HG03469 (cell line): ENCODE measurements at regions not wholly inside any gene's neighbourhood (a gene's known extent, or its start where the extent isn't known, plus 50 kb on each side); places are given as distances from the start of the nearest gene placed in this dataset.
"Not testable (repeated sequence)": the region's sequence is repeated elsewhere in the genome, so short reads cannot be mapped to it uniquely, and the experiment has no call there.

ENCODE experiments used
- ATAC-seq: cut with Tn5 transposase; IDR thresholded peaks from one replicate; pipeline ENCODE4 v1.9.1; 2021; ENCODE audit warnings: mild to moderate bottlenecking, moderate library complexity, moderate number of reproducible peaks; ENCODE audit not compliant: unreplicated experiment

DNA sequence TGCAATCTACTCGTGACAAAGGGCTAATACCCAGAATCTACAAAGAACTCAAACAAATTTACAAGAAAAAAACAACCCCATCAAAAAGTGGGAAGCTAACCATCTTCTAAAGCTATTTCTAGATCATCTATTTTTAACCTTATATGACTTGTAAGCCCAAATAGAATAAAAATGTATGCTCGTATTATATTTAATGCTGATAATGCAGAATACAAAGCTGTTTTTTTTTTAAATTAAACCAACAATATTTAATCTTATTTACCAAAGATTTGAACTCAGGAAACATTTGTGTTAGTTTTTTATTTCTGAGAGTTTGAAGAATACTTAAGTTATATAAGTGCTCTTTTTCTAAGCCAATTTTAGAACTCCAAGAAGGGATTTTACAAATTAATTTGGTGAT lies 652.1 kb downstream of the LRRC70 start:
- ATAC-seq = no peak

DNA sequence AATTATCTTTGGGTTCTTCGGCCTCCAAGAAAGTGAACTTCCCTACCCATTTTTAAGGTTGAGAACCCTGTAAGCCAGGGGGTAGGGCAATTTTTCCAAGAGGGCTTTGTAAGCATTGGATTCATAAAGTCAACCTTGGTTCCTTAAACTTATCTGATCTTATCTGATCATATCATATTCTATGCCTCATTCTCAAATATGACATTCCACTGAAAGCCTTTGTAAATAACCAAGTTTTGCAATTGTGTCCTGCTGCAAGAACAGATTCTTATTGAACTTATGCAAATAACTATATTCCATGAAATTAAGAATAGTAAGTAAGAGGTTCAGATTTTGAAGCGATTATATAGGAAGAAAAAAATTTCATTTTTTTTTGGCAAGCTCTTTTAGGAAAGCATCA lies 649.5 kb downstream of the LRRC70 start:
- ATAC-seq = no peak

DNA sequence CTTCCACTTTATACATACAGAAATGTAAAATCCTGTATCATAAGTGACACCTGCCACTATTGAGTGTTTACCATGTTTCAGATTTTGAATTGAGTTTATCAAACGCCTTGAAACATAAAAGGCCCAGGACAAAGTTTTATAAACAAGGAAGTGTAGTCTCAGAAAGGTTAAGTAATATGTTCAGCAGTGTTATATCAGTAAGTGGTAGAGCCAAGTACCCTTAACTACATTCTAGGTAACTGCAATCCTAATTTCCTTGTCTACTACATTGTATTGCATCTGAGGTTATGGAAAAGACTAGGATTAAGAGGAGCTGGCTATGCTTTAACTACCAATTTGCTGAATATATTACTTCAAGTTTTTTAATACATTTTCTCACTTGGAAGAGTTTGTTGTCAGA lies 641.6 kb downstream of the LRRC70 start:
- ATAC-seq = no peak

DNA sequence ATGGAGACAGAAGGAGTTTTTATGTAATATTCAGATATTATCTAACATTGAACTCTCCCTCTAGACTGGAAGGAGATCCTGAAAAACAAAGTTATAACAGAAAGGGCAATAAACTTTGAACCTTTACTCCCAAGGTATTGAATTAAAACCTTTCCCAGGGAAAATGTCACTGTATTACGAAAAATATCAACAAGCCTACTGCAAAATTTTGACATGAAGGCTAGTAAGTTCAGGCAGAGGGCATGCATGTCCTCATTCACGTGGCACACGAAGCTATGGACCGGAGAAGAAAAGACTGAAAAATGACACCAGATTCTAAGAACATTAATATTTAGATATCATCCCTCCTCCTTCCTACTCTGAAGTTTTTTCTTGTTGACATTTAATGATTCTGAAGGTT lies 638.8 kb downstream of the LRRC70 start:
- no peak for ATAC-seq

DNA sequence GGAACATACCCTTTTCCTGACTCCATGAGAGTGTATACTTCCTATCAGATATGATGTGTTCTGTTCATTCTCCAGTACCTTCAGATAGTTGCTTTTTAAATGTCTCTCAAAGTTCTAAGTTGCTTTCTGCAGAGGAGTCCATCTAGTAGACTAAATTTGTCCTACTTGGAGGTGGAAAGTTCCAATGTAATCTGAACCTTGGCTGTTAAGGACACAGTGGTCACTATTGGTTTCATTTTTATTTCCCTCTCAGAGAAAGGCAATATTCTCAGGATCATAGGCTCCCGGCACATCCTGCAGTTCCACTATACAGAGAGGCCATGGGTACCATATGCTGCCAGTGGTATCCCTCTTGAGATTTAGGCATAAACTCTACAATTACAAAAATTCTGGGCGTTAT lies 634.6 kb downstream of the LRRC70 start:
- ATAC-seq = no peak

DNA sequence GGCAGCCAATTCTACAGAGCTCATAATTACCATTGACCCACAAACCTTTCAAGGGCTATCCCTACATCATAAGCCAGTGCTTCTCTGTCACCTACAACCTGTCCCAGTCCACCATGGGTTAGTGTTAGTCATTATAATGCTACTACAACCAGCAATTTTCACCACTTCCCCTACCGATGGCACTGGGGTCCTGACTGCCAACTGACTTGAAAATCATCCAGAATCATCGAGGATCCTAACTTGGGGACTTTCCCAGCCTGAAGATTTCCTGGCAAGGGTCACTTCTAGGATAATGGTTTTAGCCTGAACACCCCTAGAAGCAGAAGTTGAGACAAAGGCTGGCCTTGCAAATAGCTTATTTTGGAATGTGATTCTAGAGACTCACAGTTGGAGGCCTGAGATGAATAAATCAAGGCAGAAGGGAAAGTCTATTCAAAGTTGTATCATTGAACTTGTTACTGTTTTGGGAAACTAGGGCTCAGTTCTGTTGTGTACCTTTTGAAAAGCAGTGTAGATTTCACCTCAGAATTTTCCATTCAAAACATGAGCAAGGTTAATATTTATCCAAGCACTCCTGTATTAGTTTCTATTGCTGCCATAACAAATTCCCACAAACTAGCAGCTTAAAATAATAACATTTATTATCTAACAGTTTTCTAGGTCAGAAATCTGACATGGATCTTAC lies 633.0 kb downstream of the LRRC70 start:
- ATAC-seq = no peak

DNA sequence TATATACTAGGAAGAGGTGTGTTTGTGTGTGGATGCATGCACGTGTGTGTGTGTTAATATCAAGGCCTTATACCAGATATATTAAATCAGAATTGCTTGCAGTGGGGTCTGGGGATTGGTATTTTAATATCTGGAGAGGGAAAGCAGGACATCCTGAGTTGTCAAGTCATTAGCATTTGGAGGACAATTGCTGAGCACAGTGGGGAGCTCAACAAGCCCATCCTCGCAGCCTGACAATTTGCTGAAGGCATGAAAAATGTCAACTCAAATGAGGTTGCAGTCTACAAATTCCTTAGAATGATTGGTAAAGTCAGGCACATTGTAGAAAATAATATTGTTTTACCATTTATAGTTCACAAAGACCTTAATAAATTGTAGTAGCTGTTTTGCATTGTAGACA lies 627.4 kb downstream of the LRRC70 start:
- ATAC-seq = no peak

DNA sequence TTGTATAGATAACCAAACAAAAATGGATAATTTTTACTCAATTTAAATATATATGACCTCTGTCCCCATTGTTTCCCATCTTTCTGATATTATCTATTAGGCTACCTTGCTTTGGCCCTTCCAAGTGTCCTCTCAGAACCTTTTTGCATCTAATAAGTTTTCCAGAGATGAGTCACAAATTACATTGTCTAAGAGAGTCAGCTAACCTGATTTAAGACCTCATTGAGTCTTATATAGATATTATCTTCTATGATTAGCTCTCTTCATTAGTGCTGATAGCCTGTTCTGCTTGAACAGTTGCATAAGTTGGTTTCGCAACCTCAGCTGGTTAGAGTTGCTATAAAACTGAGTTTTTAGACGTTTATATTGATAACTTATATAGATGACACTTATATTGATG lies 623.1 kb downstream of the LRRC70 start:
- ATAC-seq = no peak

DNA sequence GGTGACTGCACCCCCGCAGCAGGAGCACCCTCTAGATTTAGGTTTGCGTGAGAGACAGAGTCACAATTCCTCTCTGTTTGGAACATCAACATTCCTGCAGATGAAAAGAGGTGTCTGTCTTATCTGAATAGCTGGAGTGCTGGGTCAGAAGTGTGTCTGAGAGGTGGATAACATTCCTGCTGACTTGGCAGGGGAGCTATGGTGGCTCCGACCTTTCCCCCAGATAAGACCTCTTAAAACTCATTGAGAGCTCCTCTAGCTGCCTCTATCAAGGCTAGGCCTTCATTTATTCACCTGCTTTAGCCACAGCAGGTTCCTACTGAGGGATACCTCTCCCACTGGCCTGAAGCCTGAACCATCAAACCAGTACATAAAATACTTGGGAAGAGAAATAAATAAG lies 615.5 kb downstream of the LRRC70 start:
- no peak for ATAC-seq

DNA sequence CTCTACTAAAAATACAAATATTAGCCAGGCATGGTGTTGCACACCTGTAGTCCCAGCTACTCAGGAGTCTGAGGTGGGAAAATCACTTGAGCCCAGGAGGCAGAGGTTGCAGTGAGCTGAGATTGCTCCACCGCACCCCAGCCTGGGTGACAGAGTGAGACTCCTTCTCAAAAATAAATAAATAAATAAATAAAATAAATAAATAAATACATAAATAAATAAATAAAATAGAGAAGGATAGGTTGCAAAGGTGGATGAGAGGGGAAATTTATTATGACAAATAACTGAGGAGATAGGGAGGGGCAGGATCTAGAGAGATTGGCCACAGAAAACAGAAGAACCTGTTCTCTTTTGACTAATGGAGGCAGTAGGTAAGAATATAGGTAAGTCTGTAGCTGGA lies 601.6 kb downstream of the LRRC70 start:
- ATAC-seq = not testable (repeated sequence)

DNA sequence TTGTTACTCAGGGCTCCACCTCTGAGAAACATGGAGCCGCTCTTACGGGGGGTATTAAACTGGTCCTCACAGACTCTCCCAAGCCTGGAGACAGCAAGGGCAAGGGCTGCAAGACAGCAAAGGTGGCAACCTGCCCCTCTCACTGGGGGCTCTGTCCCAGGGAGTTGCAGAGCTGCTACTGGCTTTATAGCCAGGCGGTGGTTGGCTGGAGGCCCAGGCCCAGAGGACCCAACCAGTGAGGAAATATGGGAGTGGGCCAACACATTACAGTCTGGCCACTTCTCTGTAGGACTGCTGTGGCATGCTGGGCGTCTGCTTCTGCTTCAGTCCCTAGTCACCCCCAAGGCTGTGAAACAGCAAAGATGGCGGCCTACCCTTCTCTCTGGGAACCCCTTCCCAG lies 597.2 kb downstream of the LRRC70 start:
- no peak for ATAC-seq

DNA sequence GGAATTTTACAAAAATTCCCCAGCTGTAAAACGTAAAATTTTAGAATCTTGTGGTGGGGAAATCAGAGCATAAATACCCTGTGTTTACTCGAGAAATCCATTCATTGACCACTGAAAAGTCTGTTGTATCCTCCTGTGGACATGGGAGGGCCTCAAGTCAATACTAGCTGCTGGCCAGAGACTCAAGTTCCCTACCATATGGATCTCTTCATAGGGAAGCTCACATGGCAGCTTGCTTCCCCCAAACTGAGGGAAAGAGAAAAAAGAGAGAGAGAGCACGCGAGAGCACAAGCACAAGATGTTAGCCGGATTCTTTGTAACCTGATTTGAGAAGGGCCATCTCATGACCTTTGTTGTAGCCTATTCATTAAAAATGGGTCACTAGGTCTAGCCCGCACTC lies 591.9 kb downstream of the LRRC70 start:
- no peak for ATAC-seq

DNA sequence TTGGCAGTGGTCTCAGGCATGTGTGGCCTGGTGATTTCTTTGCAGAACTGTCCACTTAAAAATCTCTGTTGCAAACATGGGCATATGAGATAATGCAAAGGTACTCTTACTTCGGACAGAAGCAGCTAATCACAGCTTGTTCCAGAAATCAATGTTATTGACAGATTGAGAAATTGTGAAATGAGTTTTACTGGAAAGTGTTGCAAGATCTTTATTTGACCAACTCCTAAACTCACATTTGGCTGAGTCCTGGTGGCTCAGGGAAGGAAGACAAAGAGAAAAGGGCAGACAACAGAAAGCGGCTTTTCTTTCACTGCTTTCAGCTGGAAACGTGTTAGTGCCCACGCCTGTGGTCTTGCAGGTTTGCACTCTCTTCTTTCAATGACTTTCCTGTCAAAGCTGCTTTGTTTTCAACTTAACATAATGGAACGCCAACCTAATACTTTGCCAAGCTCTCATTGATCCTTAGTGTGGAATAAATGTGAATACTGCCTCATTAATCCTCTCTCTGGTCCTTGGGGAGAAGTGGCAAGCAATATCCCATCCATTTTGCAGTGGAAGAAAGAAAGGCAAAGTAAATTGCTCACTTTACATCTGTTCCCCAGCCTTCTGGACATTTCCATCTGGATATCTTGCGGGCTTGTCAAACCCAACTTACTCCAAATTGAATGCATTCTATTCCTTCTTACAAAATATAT lies 586.4 kb downstream of the LRRC70 start:
- no peak for ATAC-seq

DNA sequence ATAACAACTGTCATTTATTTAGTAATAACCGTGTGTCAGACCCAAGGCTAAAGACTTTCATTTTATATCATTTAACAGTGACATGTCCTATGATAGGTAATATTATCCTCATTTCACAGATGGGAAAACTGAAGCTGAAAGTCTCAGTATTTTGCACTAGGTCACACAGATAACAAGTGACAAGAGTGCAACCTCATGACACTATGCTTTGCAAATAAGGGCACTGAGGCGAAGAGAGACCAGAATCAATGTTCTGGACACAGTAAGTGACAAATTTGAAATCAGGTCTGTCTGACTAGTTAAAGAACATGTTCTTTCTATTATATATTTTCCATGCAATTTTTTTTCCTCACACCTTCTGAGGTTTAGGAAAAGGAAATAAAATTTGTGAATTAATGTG lies 585.7 kb downstream of the LRRC70 start:
- ATAC-seq = no peak

DNA sequence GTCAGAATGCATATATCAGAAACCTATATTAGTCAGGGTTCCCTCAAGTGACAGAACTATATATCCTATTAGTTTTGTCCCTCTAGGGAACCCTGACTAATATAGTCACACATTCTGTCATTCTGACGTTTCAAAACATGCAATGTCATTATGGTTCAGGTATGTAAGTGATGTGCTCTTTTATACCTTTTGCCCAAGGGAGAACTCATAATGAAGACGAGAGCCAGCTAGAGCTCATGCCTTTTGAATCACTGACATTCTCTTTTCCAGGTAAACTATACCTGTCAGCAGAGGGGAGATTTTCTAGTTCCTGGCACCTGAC lies 576.7 kb downstream of the LRRC70 start:
- ATAC-seq = no peak

DNA sequence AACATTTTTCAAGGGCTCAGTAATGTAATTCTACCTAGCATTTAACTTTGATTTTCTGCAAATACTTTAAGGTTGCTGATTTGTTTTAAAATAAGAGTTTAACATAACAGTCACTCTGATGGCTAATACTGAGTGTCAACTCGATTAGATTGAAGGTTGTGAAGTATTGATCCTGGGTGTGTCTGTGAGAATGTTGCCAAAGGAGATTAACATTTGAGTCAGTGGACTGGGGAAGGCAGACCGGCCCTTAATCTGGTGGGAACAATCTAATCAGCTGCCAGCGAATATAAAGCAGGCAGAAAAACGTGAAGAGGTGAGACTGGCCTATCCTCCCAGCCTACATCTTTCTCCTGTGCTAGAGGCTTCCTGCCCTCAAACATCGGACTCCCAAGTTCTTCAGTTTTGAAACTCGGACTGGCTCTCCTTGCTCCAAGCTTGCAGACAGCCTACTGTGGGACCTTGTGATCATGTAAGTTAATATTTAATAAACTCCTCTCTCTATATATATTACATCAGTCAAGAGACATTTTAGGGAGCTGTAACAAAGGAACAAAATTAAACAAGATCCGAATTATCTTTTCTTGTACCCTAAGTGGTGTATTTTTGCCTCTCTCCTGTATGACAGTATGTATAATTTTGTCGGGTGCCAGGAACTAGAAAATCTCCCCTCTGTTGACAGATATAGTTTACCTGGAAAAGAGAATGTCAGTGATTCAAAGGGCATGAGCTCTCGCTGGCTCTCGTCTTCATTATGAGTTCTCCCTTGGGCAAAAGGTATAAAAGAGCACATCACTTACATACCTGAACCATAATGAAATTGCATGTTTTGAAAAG lies 576.1 kb downstream of the LRRC70 start:
- ATAC-seq = no peak

DNA sequence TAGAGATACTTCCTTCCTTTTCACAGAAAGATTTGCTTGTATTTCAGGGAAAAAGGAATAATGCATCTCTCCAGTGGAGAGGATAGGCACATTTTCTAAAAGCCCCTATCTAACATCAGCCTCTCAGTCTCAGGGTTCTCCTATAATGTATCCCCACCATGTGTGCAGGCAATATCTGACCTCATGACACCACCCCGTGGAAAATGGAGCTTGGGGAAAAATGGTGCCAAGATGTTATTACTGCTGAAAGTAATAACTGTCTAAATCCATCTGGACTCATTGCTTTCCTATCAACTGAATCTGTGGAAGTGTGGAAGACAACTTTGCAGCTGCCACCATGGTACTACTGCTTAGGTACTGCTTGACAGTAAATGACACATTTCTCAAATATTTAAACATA lies 574.3 kb downstream of the LRRC70 start:
- no peak for ATAC-seq

DNA sequence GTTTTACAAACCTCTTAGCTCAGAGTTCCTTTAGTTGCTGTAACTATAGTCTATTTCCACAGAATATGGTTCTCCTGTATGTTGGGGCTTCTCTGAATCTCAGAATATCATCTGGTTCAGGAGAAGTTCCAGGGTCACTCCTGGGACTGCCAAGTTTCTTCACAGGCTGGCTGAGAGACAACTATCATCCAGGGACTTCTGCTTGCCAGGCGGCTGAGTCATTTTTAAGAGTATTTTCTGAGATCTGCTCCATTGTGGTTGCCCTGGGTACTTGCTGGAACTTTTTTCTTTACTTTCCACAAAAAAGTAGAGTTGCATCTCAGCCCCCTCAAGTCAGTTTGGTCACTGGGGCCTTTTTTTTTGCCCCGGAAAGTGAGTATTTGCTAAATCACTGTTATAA lies 566.5 kb downstream of the LRRC70 start:
- no peak for ATAC-seq

DNA sequence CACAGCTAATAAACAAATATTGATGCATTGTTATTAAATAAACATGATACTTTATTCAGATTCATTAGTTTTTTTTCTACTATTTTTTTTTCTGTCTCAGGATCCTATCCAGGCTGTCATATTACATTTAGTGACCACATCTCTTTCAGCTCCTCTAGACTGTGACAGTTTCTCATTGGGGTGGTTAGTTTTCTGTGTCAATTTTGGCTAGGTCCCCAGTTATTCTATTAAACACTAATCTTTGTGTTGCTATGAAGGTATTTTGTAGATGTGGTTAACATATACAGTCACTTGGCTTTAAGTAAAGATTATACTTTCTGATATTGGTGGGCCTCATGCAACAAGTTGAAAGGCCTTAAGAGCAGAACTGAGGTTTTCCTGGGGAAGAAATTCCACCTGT lies 563.0 kb downstream of the LRRC70 start:
- no peak for ATAC-seq

DNA sequence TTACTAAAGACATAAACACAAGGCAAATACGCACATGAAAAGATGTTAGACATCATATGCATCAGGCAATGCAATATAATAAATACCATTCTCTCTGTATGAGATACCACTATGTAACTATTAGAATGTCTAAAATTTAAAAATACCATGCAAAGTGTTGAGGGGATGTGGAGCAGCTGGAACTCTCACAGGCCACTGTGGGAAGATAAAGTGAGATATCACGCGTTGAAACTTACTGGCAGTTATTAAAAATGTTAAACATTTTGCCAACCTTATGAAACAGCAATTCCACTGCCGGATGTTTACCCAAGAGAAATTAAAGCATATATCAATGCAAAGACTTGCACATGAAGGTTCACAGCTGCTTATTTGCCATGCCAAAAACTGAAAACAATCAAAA lies 556.7 kb downstream of the LRRC70 start:
- ATAC-seq = no peak

DNA sequence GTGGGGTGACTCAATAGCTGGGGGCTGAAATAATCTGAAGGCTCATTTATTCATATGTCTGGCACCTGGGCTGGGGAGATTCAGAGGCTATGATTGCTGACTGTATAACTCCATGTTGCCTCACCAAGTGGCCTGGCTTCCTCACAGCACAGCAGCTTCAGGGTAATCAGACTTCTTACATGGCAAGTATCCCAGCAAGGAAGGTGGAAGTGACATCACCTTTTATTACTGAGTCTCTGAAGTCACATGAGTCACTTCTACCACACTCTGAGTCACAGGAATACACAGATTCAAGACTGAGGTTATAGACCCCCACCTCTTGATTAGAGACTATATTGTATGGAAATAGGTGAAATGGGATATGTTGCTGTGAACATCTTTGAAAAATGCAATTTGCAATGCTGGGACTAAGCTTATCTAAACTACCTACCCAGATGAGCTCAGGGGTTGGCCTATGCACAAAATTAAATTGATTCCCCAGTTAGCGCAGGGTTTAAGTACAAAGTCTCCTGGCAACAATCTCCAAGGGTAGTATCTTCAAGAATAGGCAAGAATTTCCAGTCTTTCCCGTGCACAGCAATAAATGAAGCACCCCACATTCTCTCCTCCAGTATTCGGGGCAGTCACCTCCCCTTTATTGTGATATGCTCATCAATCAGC lies 553.1 kb downstream of the LRRC70 start:
- no peak for ATAC-seq

DNA sequence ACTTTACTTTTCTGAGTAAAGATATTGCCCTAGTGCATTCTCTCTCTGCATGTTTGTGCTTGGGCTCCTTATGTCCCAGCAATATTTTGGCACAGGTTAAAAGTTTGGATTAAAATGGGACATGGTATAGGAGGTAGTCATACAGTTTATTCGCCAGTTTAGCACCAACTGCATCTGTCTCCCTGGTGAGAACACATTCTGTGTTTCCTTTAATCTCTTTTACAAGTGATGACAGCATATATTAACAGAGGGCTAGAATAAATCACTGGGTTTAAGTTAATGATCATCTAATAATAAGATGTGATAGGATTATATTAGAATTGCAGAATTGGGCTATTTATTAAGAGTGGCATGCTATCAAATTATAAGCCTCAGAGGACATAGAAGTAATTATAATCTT lies 550.1 kb downstream of the LRRC70 start:
- ATAC-seq = no peak
